IMR-90 (cell line): ENCODE measurements at regions not wholly inside any gene's neighbourhood (a gene's known extent, or its start where the extent isn't known, plus 50 kb on each side); places are given as distances from the start of the nearest gene placed in this dataset.
A peak's percentile ranks its signal among the peaks of the same experiment; 100 is the strongest.

Experiments used
- ATAC-seq: fragments of 200-7000 bp; cut with Tn5 transposase; 2 replicates; pipeline ENCODE4 v1.9.1; 2020; ENCODE audit warnings: low read depth, mild to moderate bottlenecking, moderate library complexity
- BruUV-seq: library from RNA; stranded (reverse); fragments of 400-500 nt; replicated peaks from 2 replicates; lab custom pipeline; 2021; lab: Mats Ljungman, UMichigan
- CTCF ChIA-PET: fragments of 300-600 bp; formaldehyde crosslinking; extraction: SDS; loops from one replicate; lab custom pipeline; 2021; ENCODE audit warnings: antibody characterized with exemption; lab: Yijun Ruan, JAX
- POLR2A ChIA-PET: fragments of 300-600 bp; sonication (Branson Sonifier 250); formaldehyde crosslinking; loops from one replicate; lab custom pipeline; 2022; ENCODE audit warnings: antibody characterized with exemption; ENCODE audit not compliant: unreplicated experiment; lab: Charles Lee
- DNase-seq: peaks from one replicate; pipeline ENCODE4 v3.0.0; 2013
- H2AFZ ChIP-seq: replicated peaks from 2 replicates; pipeline ENCODE3; 2013; ENCODE audit warnings: low read length, mild to moderate bottlenecking; ENCODE audit not compliant: poor library complexity
- H2AK5ac ChIP-seq: 2 replicates; pipeline ENCODE4 v1.6.1; 2013; ENCODE audit warnings: low read depth, low read length, inconsistent platforms
- H2AK9ac ChIP-seq: replicated peaks from 2 replicates; pipeline ENCODE3; 2013; ENCODE audit warnings: mild to moderate bottlenecking, low read depth, low read length, moderate library complexity; ENCODE audit not compliant: poor library complexity
- H2BK120ac ChIP-seq: 2 replicates; pipeline ENCODE4 v1.6.1; 2013; ENCODE audit warnings: low read depth, low read length, inconsistent platforms
- H2BK15ac ChIP-seq: 3 replicates; pipeline ENCODE4 v1.6.1; 2013; ENCODE audit warnings: low read depth, low read length, inconsistent platforms
- H2BK20ac ChIP-seq: 2 replicates; pipeline ENCODE4 v1.6.1; 2013; ENCODE audit warnings: low read depth, mild to moderate bottlenecking, inconsistent platforms, low read length, moderate library complexity
- H2BK5ac ChIP-seq: 2 replicates; pipeline ENCODE4 v1.6.1; 2013; ENCODE audit warnings: mild to moderate bottlenecking, low read depth, low read length, inconsistent platforms; ENCODE audit not compliant: poor library complexity, severe bottlenecking
- H3K14ac ChIP-seq: replicated peaks from 2 replicates; pipeline ENCODE4 v1.6.1; 2013; ENCODE audit warnings: low read depth, low read length, inconsistent platforms
- H3K18ac ChIP-seq: 2 replicates; pipeline ENCODE4 v1.6.1; 2013; ENCODE audit warnings: low read depth, low read length, control low read depth
- H3K23ac ChIP-seq: 2 replicates; pipeline ENCODE4 v1.6.1; 2013; ENCODE audit warnings: low read depth, low read length, inconsistent platforms
- H3K27ac ChIP-seq: 2 replicates; pipeline ENCODE4 v1.5.1; 2013; ENCODE audit warnings: mild to moderate bottlenecking, control low read depth, low read length; ENCODE audit not compliant: insufficient read depth
- H3K27me3 ChIP-seq: 2 replicates; pipeline ENCODE4 v1.6.1; 2013; ENCODE audit warnings: low read length; ENCODE audit not compliant: control insufficient read depth, insufficient read depth
- H3K36me3 ChIP-seq: 2 replicates; pipeline ENCODE4 v1.6.1; 2013; ENCODE audit warnings: low read length, mixed read lengths; ENCODE audit not compliant: control insufficient read depth, insufficient read depth
- H3K4ac ChIP-seq: 2 replicates; pipeline ENCODE4 v1.6.1; 2013; ENCODE audit warnings: low read depth, low read length, inconsistent platforms
- H3K4me1 ChIP-seq: 2 replicates; pipeline ENCODE4 v1.6.1; 2013; ENCODE audit warnings: low read length, mixed read lengths; ENCODE audit not compliant: control insufficient read depth, insufficient read depth
- H3K4me2 ChIP-seq: 2 replicates; pipeline ENCODE4 v1.6.1; 2013; ENCODE audit warnings: low read depth, mild to moderate bottlenecking, control low read depth, low read length, moderate library complexity
- H3K4me3 ChIP-seq: 2 replicates; pipeline ENCODE4 v1.5.1; 2013; ENCODE audit warnings: low read depth, mild to moderate bottlenecking, control low read depth, low read length, moderate library complexity; ENCODE audit not compliant: insufficient read depth
- H3K56ac ChIP-seq: 2 replicates; pipeline ENCODE4 v1.6.1; 2013; ENCODE audit warnings: low read length, inconsistent platforms; ENCODE audit not compliant: insufficient read depth; ENCODE audit errors: extremely low read depth
- H3K79me1 ChIP-seq, 2 experiments: 2 replicates each; pipeline ENCODE4 v1.6.1; 2013; ENCODE audit warnings: low read length in 2 of 2, inconsistent platforms in 1 of 2, low read depth in 1 of 2
- H3K9ac ChIP-seq: 2 replicates; pipeline ENCODE4 v1.6.1; 2013; ENCODE audit warnings: low read depth, low read length, control low read depth
- H3K9me1 ChIP-seq: 2 replicates; pipeline ENCODE4 v1.6.1; 2013; ENCODE audit warnings: low read length, inconsistent platforms; ENCODE audit not compliant: insufficient read depth
- H3K9me3 ChIP-seq: 2 replicates; pipeline ENCODE4 v1.6.1; 2013; ENCODE audit warnings: low read length; ENCODE audit not compliant: control insufficient read depth, insufficient read depth
- H4K20me1 ChIP-seq: 2 replicates; pipeline ENCODE4 v1.6.1; 2013; ENCODE audit warnings: low read length, inconsistent platforms; ENCODE audit not compliant: insufficient read depth
- H4K5ac ChIP-seq: 2 replicates; pipeline ENCODE4 v1.6.1; 2013; ENCODE audit warnings: mild to moderate bottlenecking, low read depth, low read length, control low read depth
- H4K8ac ChIP-seq, 2 experiments: 2 replicates each; pipeline ENCODE4 v1.6.1; 2013; ENCODE audit warnings: low read depth in 2 of 2, low read length in 2 of 2, control low read depth in 1 of 2, inconsistent platforms in 1 of 2
- H4K91ac ChIP-seq: 2 replicates; pipeline ENCODE4 v1.6.1; 2013; ENCODE audit warnings: low read depth, low read length, inconsistent platforms; ENCODE audit not compliant: insufficient read depth
- BHLHE40 ChIP-seq: fragments of 150-350 bp; IDR thresholded peaks from 2 replicates; pipeline ENCODE4 v1.6.1; 2016; ENCODE audit warnings: mild to moderate bottlenecking, low read depth, low read length
- CEBPB ChIP-seq: IDR thresholded peaks from 2 replicates; pipeline ENCODE4 v1.6.1; 2012; ENCODE audit warnings: low read depth, low read length, improper control_type of control experiment
- FOS ChIP-seq: fragments of 150-350 bp; IDR thresholded peaks from 2 replicates; pipeline ENCODE4 v1.6.1; 2016; ENCODE audit warnings: low read depth, low read length
- MAFK ChIP-seq: IDR thresholded peaks from 2 replicates; pipeline ENCODE4 v1.6.1; 2012; ENCODE audit warnings: low read depth, low read length, improper control_type of control experiment
- POLR2A ChIP-seq: IDR thresholded peaks from 2 replicates; pipeline ENCODE4 v1.6.1; 2012; ENCODE audit warnings: mild to moderate bottlenecking, low read depth, low read length
- SMC3 ChIP-seq: fragments of 150-350 bp; IDR thresholded peaks from 2 replicates; pipeline ENCODE4 v1.6.1; 2016; ENCODE audit warnings: low read depth, mild to moderate bottlenecking, antibody characterized with exemption, low read length, moderate library complexity
- WGBS, 2 experiments: methylation state at CpG; one replicate each; pipeline versions ENCODE4 v1.1.5 to v1.1.7; 2013; ENCODE audit warnings: missing lambda C conversion rate in 2 of 2; ENCODE audit not compliant: insufficient read length in 1 of 2; ENCODE audit errors: extremely low coverage in 2 of 2; 5-methylcytosine and 5-hydroxymethylcytosine counted together
- dilution Hi-C: fragments of 300-500 bp; cut with HindIII; formaldehyde crosslinking; loops from one replicate; pipeline ENCODE4 v1.14.3; 2018; ENCODE audit warnings: low sequenced_read_pairs; ENCODE audit not compliant: unreplicated experiment
- in situ Hi-C: fragments of 300-500 bp; cut with MboI; formaldehyde crosslinking; loops from 3 replicates; pipeline ENCODE4 v1.14.3; 2019; ENCODE audit warnings: low sequenced_read_pairs, inconsistent platforms, mixed read lengths
- intact Hi-C: fragments of 100-400 bp; cut with micrococcal nuclease; formaldehyde crosslinking; loops from 2 replicates; pipeline ENCODE4 v1.10.0; 2022
- TF ChIP-seq, protein P1 (sequence below): fragments of 150-350 bp; IDR thresholded peaks from 2 replicates; pipeline ENCODE4 v1.6.1; 2016; ENCODE audit warnings: low read depth, mild to moderate bottlenecking, low read length, moderate library complexity, borderline replicate concordance
- TF ChIP-seq, protein P2 (sequence below): conservative IDR thresholded peaks from 2 replicates; pipeline ENCODE4 v1.5.1; 2012; ENCODE audit warnings: mild to moderate bottlenecking, low read depth, low read length, improper control_type of control experiment

DNA sequence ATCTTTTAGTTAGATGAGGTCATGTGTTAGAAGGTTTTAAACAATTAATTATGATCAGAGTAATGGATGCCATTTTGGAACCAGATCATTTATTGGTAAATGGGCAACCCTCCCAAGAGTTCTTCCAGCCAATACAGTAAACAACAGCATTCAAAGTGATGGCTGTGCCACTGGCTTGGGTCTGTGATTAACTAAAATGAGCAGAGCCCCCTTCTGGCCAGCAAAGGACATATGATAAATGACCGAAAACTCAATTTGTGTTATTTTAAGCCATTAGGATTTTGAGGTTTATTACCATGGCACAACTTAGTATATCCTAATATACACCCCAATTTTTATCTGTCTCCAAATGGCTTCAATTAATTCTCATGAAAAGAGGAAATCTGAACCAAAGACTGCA lies 90.8 kb upstream of the NPFFR2 start:
- ChIA-PET POLR2A (no interaction called here), CTCF (no interaction called here)
- WGBS, 2 experiments: no CpG with 5 or more reads among the region's 1 CpG
- no peak overlapping the region for H2AFZ ChIP-seq
- H2BK15ac ChIP-seq: no peak overlapping the region
- H4K5ac ChIP-seq: no peak overlapping the region
- no peak overlapping the region for H3K23ac ChIP-seq
- no peak overlapping the region for H3K4me3 ChIP-seq
- TF ChIP-seq POLR2A: no peak
- TF ChIP-seq, protein P1, sequence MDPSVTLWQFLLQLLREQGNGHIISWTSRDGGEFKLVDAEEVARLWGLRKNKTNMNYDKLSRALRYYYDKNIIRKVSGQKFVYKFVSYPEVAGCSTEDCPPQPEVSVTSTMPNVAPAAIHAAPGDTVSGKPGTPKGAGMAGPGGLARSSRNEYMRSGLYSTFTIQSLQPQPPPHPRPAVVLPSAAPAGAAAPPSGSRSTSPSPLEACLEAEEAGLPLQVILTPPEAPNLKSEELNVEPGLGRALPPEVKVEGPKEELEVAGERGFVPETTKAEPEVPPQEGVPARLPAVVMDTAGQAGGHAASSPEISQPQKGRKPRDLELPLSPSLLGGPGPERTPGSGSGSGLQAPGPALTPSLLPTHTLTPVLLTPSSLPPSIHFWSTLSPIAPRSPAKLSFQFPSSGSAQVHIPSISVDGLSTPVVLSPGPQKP: no peak
- no peak for TF ChIP-seq FOS
- no peak for TF ChIP-seq SMC3
- no peak for TF ChIP-seq MAFK
- no peak for TF ChIP-seq CEBPB
- TF ChIP-seq BHLHE40: no peak
- TF ChIP-seq, protein P2, sequence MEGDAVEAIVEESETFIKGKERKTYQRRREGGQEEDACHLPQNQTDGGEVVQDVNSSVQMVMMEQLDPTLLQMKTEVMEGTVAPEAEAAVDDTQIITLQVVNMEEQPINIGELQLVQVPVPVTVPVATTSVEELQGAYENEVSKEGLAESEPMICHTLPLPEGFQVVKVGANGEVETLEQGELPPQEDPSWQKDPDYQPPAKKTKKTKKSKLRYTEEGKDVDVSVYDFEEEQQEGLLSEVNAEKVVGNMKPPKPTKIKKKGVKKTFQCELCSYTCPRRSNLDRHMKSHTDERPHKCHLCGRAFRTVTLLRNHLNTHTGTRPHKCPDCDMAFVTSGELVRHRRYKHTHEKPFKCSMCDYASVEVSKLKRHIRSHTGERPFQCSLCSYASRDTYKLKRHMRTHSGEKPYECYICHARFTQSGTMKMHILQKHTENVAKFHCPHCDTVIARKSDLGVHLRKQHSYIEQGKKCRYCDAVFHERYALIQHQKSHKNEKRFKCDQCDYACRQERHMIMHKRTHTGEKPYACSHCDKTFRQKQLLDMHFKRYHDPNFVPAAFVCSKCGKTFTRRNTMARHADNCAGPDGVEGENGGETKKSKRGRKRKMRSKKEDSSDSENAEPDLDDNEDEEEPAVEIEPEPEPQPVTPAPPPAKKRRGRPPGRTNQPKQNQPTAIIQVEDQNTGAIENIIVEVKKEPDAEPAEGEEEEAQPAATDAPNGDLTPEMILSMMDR: peak; percentile 28; the same call in 1 of the 2 replicates
- H3K18ac ChIP-seq: no peak overlapping the region
- no peak overlapping the region for H2BK20ac ChIP-seq
- ATAC-seq (no peak), DNase-seq (peak; percentile 0)
- no peak overlapping the region for H2AK9ac ChIP-seq
- no peak overlapping the region for H3K4ac ChIP-seq
- no TSS peak for BruUV-seq
- no peak overlapping the region for H3K9ac ChIP-seq
- H3K9me1 ChIP-seq: no peaks in the 10 kb centered on the region
- intact Hi-C loops: loop anchor here (1.0 kb wide), 1 partner anchor 209 kb away; no protein-coding TSS in a partner anchor
- no peaks in the 10 kb centered on the region for H4K20me1 ChIP-seq
- H3K14ac ChIP-seq: no peak overlapping the region
- no peak overlapping the region for H3K56ac ChIP-seq
- no peaks in the 10 kb centered on the region for H3K4me1 ChIP-seq
- H3K36me3 ChIP-seq: no peaks in the 10 kb centered on the region
- no peaks in the 10 kb centered on the region for H3K27me3 ChIP-seq
- in situ Hi-C loops: no loop called here
- dilution Hi-C loops: no loop called here
- no peaks in the 10 kb centered on the region for H3K9me3 ChIP-seq
- H4K91ac ChIP-seq: no peak overlapping the region
- H3K4me2 ChIP-seq: no peak overlapping the region
- H3K27ac ChIP-seq: no peak overlapping the region
- H3K79me1 ChIP-seq: no peaks in the 10 kb centered on the region
- H2BK5ac ChIP-seq: no peak overlapping the region
- no peak overlapping the region for H4K8ac ChIP-seq
- no peak overlapping the region for H2AK5ac ChIP-seq
- H2BK120ac ChIP-seq: no peak overlapping the region
